Keratinocyte (primary cell): ENCODE measurements at regions not wholly inside any gene's neighbourhood (a gene's known extent, or its start where the extent isn't known, plus 50 kb on each side); places are given as distances from the start of the nearest gene placed in this dataset.

Experiments used
- CTCF ChIP-seq, 3 experiments: IDR thresholded peaks in 1 of 3; conservative IDR thresholded peaks in 1 of 3; optimal IDR thresholded peaks in 1 of 3; 2 replicates in 2 of 3; 3 replicates in 1 of 3; pipeline versions ENCODE3 to v1.5.1; 2011; ENCODE audit warnings: low read length in 3 of 3, mild to moderate bottlenecking in 3 of 3, moderate library complexity in 2 of 3, control low read depth in 1 of 3, inconsistent platforms in 1 of 3; ENCODE audit not compliant: insufficient read depth in 2 of 3; ENCODE audit errors: extremely low read depth in 1 of 3
- EZH2 ChIP-seq: IDR thresholded peaks from one replicate; pipeline ENCODE4 v1.6.1; 2012; ENCODE audit warnings: inconsistent platforms, mild to moderate bottlenecking, low read length, moderate library complexity

DNA sequence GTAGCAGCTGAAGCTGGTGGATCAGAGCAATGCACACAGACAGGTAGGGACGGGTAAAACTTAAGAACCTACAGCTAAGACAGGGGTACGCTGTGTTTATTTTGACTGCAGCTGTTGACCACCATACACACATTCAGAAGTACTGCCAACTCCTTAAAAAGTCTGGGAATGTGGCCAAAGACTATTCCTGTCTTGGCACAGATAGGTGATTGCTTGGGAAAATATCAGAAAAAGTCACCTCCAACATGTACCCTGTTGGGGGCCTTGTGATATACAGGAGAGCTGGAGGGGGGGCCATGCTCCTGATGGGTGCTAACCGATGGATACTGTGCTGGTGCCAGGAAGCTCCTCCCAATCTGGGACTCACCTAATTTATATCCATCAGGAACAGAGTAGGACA, 121.2 kb downstream of the VCX2 start:
- no peak for TF ChIP-seq EZH2
- TF ChIP-seq CTCF (optimal IDR thresholded peaks at IDR 0.05 in 1 of 3, IDR thresholded peaks at IDR 0.05 in 1 of 3, conservative IDR thresholded peaks at IDR 0.05 in 1 of 3; ENCODE audit: extremely low read depth in 1 of 3, insufficient read depth in 2 of 3, low read length in 3 of 3), result no peak
